Ectodermal cell (in vitro differentiated cells): ENCODE measurements at regions not wholly inside any gene's neighbourhood (a gene's known extent, or its start where the extent isn't known, plus 50 kb on each side); places are given as distances from the start of the nearest gene placed in this dataset.
"Not testable (repeated sequence)": the region's sequence is repeated elsewhere in the genome, so short reads cannot be mapped to it uniquely, and the experiment has no call there.

Source experiments
- H3K27ac ChIP-seq: 2 replicates; pipeline ENCODE4 v1.7.0; 2013; ENCODE audit warnings: mild to moderate bottlenecking, low read depth, low read length; ENCODE audit not compliant: insufficient read depth, poor library complexity, severe bottlenecking
- H3K27me3 ChIP-seq: 2 replicates; pipeline ENCODE4 v1.7.0; 2013; ENCODE audit warnings: mild to moderate bottlenecking, low read length; ENCODE audit not compliant: insufficient read depth, control insufficient read depth, poor library complexity, severe bottlenecking
- H3K36me3 ChIP-seq: one replicate; pipeline ENCODE4 v1.7.0; 2013; ENCODE audit warnings: low read length; ENCODE audit not compliant: control insufficient read depth, insufficient read depth
- H3K4me1 ChIP-seq: one replicate; pipeline ENCODE4 v1.7.0; 2013; ENCODE audit warnings: low read length; ENCODE audit not compliant: control insufficient read depth, insufficient read depth
- H3K4me3 ChIP-seq: 2 replicates; pipeline ENCODE4 v1.7.0; 2013; ENCODE audit warnings: low read depth, low read length, control low read depth; ENCODE audit not compliant: insufficient read depth
- H3K9me3 ChIP-seq: 2 replicates; pipeline ENCODE4 v1.7.0; 2013; ENCODE audit warnings: mild to moderate bottlenecking, low read length, moderate library complexity; ENCODE audit not compliant: control insufficient read depth
- WGBS, 2 experiments: methylation state at CpG; one replicate each; pipeline ENCODE4 v1.1.7; 2013; ENCODE audit warnings: missing lambda C conversion rate in 2 of 2; 5-methylcytosine and 5-hydroxymethylcytosine counted together

DNA sequence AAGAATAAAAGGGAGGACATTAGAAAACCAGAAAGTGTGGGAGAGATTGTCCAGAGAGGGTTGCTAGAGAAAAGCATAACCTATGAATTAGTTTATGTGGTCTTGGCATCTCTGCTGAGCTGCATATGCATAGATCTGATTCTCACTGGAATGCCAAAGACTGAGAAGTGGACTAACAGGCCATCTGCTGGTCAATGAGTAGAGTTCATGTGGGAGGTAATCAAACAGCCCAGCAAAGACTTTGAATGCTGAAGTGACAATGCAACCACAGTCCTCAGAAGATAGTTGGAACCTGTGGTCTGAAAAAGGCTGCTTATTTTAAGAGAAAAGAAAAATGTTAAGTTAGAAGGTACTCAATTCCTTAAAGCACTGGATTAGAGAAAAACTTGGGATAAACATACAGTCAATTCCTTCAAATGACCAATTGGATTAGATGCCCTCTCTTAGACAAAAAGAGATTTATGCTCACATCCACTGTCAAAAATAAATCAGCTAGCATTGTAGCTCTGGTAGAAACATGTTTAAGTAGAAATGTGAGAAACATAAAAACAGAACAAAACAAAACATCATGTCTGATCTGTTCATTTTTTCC, 382.8 kb downstream of the AMY1C start:
- no peak overlapping the region for H3K27ac ChIP-seq
- H3K4me3 ChIP-seq = no peak overlapping the region
- H3K9me3 ChIP-seq = no peaks in the 10 kb centered on the region
- H3K36me3 ChIP-seq = no peaks in the 10 kb centered on the region
- H3K4me1 ChIP-seq = no peaks in the 10 kb centered on the region
- H3K27me3 ChIP-seq = no peaks in the 10 kb centered on the region

DNA sequence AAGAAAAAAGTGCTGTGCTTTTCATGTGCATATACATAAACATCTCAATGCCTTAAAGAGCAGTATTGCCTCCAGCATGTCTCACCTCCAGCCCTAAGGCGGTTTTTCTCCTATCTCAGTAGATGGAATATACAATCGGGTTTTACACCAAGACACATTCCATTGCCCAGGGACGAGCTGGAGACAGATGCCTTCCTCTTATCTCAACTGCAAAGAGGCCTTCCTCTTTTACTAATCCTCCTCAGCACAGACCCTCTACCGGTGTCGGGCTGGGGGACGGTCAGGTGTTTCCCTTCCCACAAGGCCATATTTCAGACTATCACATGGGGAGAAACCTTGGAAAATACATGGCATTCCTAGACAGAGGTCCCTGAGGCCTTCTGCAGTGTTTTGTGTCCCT, 385.3 kb downstream of the AMY1C start:
- not testable (repeated sequence) for H3K4me3 ChIP-seq, H3K36me3 ChIP-seq, H3K27me3 ChIP-seq, H3K4me1 ChIP-seq, H3K27ac ChIP-seq, H3K9me3 ChIP-seq
- WGBS, 2 experiments = 86 to 88% methylated on average over 6 of the region's 6 CpGs

DNA sequence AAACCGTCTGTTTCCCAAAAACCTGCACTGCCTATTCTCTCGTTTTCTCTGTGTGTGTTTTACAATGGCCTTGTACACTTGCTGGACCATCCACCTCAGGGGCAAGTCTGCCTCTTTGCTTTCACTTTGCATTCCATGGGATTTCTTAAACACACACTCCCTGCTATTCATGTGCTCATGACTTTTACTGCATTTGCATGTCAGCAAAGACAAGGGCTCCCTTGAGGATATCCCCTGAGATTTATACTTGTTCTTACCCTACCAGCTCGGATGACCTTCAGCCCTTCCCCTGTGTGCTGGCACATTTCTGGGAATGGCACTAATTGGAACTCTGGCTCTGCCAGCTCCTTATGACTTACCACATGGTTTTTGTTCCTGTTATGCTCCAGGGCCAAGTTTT, 386.9 kb downstream of the AMY1C start:
- no peaks in the 10 kb centered on the region for H3K9me3 ChIP-seq
- no peak overlapping the region for H3K27ac ChIP-seq
- WGBS, 2 experiments = 85 to 90% methylated on average over 3 of the region's 3 CpGs
- no peaks in the 10 kb centered on the region for H3K4me1 ChIP-seq
- H3K36me3 ChIP-seq = no peaks in the 10 kb centered on the region
- no peaks in the 10 kb centered on the region for H3K27me3 ChIP-seq
- H3K4me3 ChIP-seq = no peak overlapping the region

DNA sequence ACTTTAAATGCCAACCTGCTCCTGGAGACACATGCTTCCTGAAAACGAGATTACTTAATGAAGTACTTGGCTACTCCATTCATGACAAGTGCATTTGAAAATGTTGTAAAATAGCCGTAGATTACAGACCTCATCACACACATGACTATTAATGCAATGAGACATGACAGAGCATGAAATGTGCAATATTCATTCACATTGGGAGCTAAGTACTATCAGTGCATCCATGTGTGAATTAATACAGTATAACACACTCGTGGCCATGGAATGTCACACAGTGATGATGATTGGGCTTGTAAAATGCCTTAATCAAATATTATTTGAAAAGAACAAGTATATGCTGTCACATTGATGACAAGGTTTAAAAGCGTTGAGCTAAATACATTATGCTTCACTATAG, 407.0 kb downstream of the AMY1C start:
- Histone ChIP-seq H3K4me1 (no peaks in the 10 kb centered on the region), H3K27me3 (no peaks in the 10 kb centered on the region), H3K36me3 (no peaks in the 10 kb centered on the region), H3K9me3 (no peaks in the 10 kb centered on the region), H3K4me3 (no peak overlapping the region), H3K27ac (no peak overlapping the region)
- 89 to 100% methylated on average over 1 to 3 of the region's 4 CpGs for whole genome bisulfite sequencing, 2 experiments

DNA sequence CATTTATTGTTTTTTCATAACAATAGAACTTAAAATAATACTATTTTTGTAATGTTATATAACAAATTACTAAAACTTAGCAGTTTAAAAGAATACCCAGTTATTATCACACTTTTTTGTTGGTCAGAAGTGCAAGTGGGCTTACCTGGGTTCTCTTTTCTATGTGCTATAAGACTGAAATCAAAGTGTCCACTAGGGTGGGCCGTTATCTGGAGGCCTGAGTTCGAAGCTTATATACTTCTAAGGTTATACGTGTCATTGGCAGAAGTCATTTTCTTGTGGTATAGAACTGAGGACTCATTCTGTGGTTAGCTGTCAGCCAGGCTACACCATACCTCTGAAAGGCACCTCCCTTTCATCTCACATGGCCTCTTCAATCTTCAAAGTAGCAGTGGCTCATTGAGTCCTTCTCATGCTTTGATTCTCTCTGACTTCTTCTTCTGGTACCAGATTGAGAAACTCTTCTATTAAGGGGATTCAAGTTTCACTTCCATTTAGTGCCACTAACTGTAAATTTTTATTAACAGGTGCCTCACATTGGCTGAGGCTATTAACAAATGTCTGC, 414.3 kb downstream of the AMY1C start:
- Histone ChIP-seq H3K9me3 (no peaks in the 10 kb centered on the region), H3K27ac (no peak overlapping the region), H3K27me3 (no peaks in the 10 kb centered on the region), H3K4me1 (no peaks in the 10 kb centered on the region), H3K4me3 (no peak overlapping the region), H3K36me3 (no peaks in the 10 kb centered on the region)
- WGBS, 2 experiments = 83 to 96% methylated on average over 3 of the region's 3 CpGs

DNA sequence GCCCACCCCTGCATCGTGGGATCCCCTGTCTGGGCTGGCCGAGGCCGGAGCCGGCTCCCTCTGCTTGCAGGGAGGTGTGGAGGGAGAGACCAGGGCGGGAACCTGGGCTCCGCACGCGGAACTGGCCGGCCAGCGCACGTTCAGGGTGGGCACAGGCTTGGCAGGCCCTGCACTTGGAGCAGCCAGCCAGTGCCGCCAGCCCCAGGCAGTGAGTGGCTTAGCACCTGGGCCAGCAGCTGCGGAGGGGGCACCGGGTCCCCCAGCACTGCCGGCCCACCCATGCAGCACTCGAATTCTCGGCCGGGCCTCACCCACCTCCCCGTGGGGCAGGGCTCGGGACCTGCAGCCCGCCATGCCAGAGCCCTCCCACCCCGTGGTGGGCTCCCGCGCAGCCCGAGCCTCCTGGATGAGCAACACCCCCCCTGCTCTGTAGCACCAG, 422.6 kb downstream of the AMY1C start:
- Histone ChIP-seq H3K9me3 (no peaks in the 10 kb centered on the region), H3K36me3 (no peaks in the 10 kb centered on the region), H3K4me1 (no peaks in the 10 kb centered on the region), H3K4me3 (no peak overlapping the region), H3K27me3 (no peaks in the 10 kb centered on the region), H3K27ac (no peak overlapping the region)
- WGBS, 2 experiments = 95 to 96% methylated on average over 25 of the region's 25 CpGs

DNA sequence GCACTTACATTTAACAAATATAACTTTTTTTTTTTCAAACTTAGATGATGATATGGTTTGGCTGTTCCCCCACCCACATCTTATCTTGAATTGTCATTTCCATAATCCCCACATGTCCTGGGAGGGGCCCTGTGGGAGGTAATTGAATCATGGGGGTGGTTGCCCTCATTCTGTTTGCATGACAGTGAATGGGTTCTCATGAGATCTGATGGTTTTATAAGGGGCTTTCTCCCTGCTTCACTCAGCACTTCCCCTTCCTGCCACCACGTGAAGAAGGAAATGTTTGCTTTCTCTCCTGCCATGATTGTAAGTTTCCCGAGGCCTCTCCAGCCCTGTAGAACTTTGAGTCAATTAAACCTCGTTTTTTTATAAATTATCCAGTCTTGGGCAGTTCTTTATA, 432.6 kb downstream of the AMY1C start:
- H3K36me3 ChIP-seq = no peaks in the 10 kb centered on the region
- H3K27me3 ChIP-seq = no peaks in the 10 kb centered on the region
- 29 to 44% methylated on average over 1 to 3 of the region's 3 CpGs for WGBS, 2 experiments
- no peaks in the 10 kb centered on the region for H3K4me1 ChIP-seq
- H3K4me3 ChIP-seq = no peak overlapping the region
- no peak overlapping the region for H3K27ac ChIP-seq
- H3K9me3 ChIP-seq = no peaks in the 10 kb centered on the region

DNA sequence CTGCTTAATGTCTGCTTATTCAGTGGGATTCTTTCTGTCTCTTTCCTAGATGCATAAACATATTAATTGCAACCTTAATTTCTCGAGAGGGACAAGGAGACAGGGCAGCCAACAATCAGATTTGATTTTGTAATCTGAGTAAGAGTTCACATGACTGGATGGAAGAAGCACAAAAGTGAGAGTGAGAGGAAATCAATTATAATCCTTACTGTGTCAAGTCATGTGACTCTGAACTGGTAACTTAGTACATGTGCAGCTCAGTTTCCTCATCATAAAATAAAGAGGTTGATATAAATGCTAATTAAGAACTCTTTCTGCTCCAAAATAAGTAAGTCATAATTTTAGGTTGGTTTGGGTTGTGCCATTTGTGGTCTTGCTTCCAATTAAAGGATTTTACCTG, 439.5 kb downstream of the AMY1C start:
- H3K27ac ChIP-seq = no peak overlapping the region
- H3K4me1 ChIP-seq = no peaks in the 10 kb centered on the region
- H3K36me3 ChIP-seq = no peaks in the 10 kb centered on the region
- H3K4me3 ChIP-seq = no peak overlapping the region
- H3K9me3 ChIP-seq = no peaks in the 10 kb centered on the region
- WGBS, 2 experiments = 100% methylated on average over 1 of the region's 1 CpG
- no peaks in the 10 kb centered on the region for H3K27me3 ChIP-seq

DNA sequence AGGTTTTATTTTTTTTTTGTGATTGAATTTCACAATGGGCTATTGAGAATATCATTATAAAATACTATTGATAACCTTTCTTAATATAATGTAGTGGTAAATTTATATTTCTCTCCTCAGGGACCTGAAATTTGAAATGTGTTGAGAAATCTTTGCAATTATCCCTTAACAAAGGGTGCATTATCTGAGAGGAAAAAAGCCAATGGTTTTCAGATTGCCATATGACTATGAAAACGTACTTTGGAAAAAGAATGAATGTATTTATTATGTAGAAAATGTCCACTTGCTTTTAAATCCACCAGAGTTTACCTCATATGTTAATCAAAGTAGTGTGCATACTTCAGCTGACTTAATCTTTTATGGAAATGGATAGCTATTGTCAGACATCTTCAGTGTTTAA, 441.1 kb downstream of the AMY1C start:
- no peaks in the 10 kb centered on the region for H3K4me1 ChIP-seq
- H3K9me3 ChIP-seq = no peaks in the 10 kb centered on the region
- no peak overlapping the region for H3K27ac ChIP-seq
- WGBS, 2 experiments = 100% methylated on average over 1 of the region's 1 CpG; no CpG with 5 or more reads in 1 of the 2 experiments
- no peaks in the 10 kb centered on the region for H3K36me3 ChIP-seq
- H3K27me3 ChIP-seq = no peaks in the 10 kb centered on the region
- no peak overlapping the region for H3K4me3 ChIP-seq

DNA sequence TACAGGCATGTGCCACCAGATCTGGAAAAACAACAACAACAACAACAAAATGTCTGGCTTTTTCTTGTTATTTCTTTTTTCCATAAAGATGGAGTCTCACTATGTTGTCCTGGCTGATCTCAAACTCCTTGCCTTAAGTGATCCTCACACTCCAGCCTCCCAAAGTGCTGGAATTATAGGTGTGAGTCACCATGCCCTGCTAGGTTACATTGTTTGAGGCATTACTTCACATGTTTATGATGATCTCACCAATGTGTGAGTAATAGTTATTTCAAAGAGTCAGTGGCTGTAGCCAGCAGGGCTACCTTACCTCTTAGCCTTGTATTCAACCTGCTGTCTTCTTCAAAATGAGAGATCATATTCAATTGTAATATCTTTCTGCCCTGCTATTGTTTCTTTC, 445.7 kb downstream of the AMY1C start:
- H3K27me3 ChIP-seq = no peaks in the 10 kb centered on the region
- H3K9me3 ChIP-seq = no peaks in the 10 kb centered on the region
- H3K36me3 ChIP-seq = no peaks in the 10 kb centered on the region
- no peak overlapping the region for H3K27ac ChIP-seq
- H3K4me3 ChIP-seq = no peak overlapping the region
- no peaks in the 10 kb centered on the region for H3K4me1 ChIP-seq

DNA sequence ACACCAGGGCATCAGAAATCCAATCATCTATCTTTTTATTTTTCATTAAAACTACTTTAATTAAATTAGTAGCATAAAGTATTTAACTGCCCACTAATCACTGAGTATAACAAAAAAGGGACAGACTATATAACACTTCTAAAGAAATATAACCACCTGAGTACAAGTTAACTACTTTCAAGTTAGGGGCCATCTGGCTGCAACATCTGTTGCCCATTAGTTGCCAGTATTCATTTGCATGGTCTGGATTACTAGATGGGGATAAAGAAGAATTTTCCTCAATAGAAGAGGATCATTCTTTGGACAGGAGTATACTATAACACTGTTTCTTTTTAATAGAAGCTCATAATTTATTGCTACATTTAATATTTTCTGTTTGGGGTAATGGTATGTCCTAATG, 446.4 kb downstream of the AMY1C start:
- Histone ChIP-seq H3K4me3 (no peak overlapping the region), H3K9me3 (no peaks in the 10 kb centered on the region), H3K4me1 (no peaks in the 10 kb centered on the region)

More for the DNA sequence above, 446.4 kb downstream of the AMY1C start:
- H3K27me3 ChIP-seq = no peaks in the 10 kb centered on the region
- H3K27ac ChIP-seq = no peak overlapping the region
- H3K36me3 ChIP-seq = no peaks in the 10 kb centered on the region
